ENCODE measurements at regions not wholly inside any gene's neighbourhood (a gene's known extent, or its start where the extent isn't known, plus 50 kb on each side); places are given as distances from the start of the nearest gene placed in this dataset.

- no peak for DNase-seq
These were observed 334.8 kb downstream of the NSG2 start for GRCh38 chr5:174380311-174380710.

- no peak for DNase-seq
These were observed 335.7 kb downstream of the NSG2 start for GRCh38 chr5:174381241-174381640.

- no peak for DNase-seq
These were observed 338.0 kb downstream of the NSG2 start for GRCh38 chr5:174383210-174384167.

GRCh38 chr5:174384509-174384947 lies 339.0 kb downstream of the NSG2 start:
- DNase-seq, result no peak

GRCh38 chr5:174386306-174386705 lies 338.1 kb upstream of the MSX2 start:
- DNase-seq, result no peak

- DNase-seq, result no peak
These were observed 337.5 kb upstream of the MSX2 start for GRCh38 chr5:174386846-174387245.

GRCh38 chr5:174387448-174387847 lies 336.9 kb upstream of the MSX2 start:
- no peak for DNase-seq

GRCh38 chr5:174392892-174393291 lies 331.5 kb upstream of the MSX2 start:
- DNase-seq, result no peak

GRCh38 chr5:174396541-174396940 lies 327.8 kb upstream of the MSX2 start:
- DNase-seq, result no peak

GRCh38 chr5:174397206-174397605 lies 327.2 kb upstream of the MSX2 start:
- no peak for DNase-seq

- DNase-seq, result no peak
These were observed 326.2 kb upstream of the MSX2 start for GRCh38 chr5:174398171-174398570.

GRCh38 chr5:174399411-174399810 lies 325.0 kb upstream of the MSX2 start:
- DNase-seq, result no peak

- no peak for DNase-seq
These were observed 323.9 kb upstream of the MSX2 start for GRCh38 chr5:174400461-174400860.

- no peak for DNase-seq
These were observed 322.6 kb upstream of the MSX2 start for GRCh38 chr5:174401793-174402192.

- DNase-seq, result no peak
These were observed 322.1 kb upstream of the MSX2 start for GRCh38 chr5:174402222-174402812.

GRCh38 chr5:174404848-174405247 lies 319.5 kb upstream of the MSX2 start:
- DNase-seq, result no peak

- DNase-seq, result no peak
These were observed 315.3 kb upstream of the MSX2 start for GRCh38 chr5:174409070-174409469.

GRCh38 chr5:174409971-174410370 lies 314.4 kb upstream of the MSX2 start:
- DNase-seq, result no peak

GRCh38 chr5:174410716-174411478 lies 313.5 kb upstream of the MSX2 start:
- DNase-seq, result no peak

GRCh38 chr5:174411479-174411819 lies 312.9 kb upstream of the MSX2 start:
- DNase-seq, result no peak

- no peak for DNase-seq
These were observed 312.0 kb upstream of the MSX2 start for GRCh38 chr5:174412374-174412773.

GRCh38 chr5:174412941-174413340 lies 311.4 kb upstream of the MSX2 start:
- DNase-seq, result no peak

GRCh38 chr5:174413567-174414314 lies 310.6 kb upstream of the MSX2 start:
- DNase-seq, result no peak
